ENCODE measurements at regions not wholly inside any gene's neighbourhood (a gene's known extent, or its start where the extent isn't known, plus 50 kb on each side); places are given as distances from the start of the nearest gene placed in this dataset.
A peak's percentile ranks its signal among the peaks of the same experiment; 100 is the strongest.

- DNase-seq (ENCODE audit: low read depth): peak; percentile 54
- TF ChIP-seq CTCF (IDR thresholded peaks at IDR 0.05; ENCODE audit: control insufficient read depth, insufficient read depth, low read depth, low read length, missing control alignments): no peak
- no peak overlapping the region for H3K4me3 ChIP-seq (ENCODE audit: control insufficient read depth, low read depth, low read length)
These were observed 520.8 kb downstream of the NUF2 start for GRCh38 chr1:163842571-163842970.

- DNase-seq (ENCODE audit: low read depth): peak; percentile 80
- H3K4me3 ChIP-seq (ENCODE audit: control insufficient read depth, low read depth, low read length): no peak overlapping the region
- TF ChIP-seq CTCF (IDR thresholded peaks at IDR 0.05; ENCODE audit: control insufficient read depth, insufficient read depth, low read depth, low read length, missing control alignments): no peak
These were observed 522.7 kb downstream of the NUF2 start for GRCh38 chr1:163844459-163844858.

GRCh38 chr1:163845279-163845678 is 523.5 kb downstream of the NUF2 start:
- no peak for TF ChIP-seq CTCF (IDR thresholded peaks at IDR 0.05; ENCODE audit: control insufficient read depth, insufficient read depth, low read depth, low read length, missing control alignments)
- no peak for DNase-seq (ENCODE audit: low read depth)
- H3K4me3 ChIP-seq (ENCODE audit: control insufficient read depth, low read depth, low read length): no peak overlapping the region

GRCh38 chr1:163863731-163864130 is 542.0 kb downstream of the NUF2 start:
- no peak for TF ChIP-seq CTCF (IDR thresholded peaks at IDR 0.05; ENCODE audit: control insufficient read depth, insufficient read depth, low read depth, low read length, missing control alignments)
- H3K4me3 ChIP-seq (ENCODE audit: control insufficient read depth, low read depth, low read length): no peak overlapping the region
- no peak for DNase-seq (ENCODE audit: low read depth)

- no peak overlapping the region for H3K4me3 ChIP-seq (ENCODE audit: control insufficient read depth, low read depth, low read length)
- no peak for DNase-seq (ENCODE audit: low read depth)
- TF ChIP-seq CTCF (IDR thresholded peaks at IDR 0.05; ENCODE audit: control insufficient read depth, insufficient read depth, low read depth, low read length, missing control alignments): no peak
These were observed 542.5 kb downstream of the NUF2 start for GRCh38 chr1:163864207-163864606.

GRCh38 chr1:163866564-163866963 is 544.8 kb downstream of the NUF2 start:
- no peak for DNase-seq (ENCODE audit: low read depth)
- TF ChIP-seq CTCF (IDR thresholded peaks at IDR 0.05; ENCODE audit: control insufficient read depth, insufficient read depth, low read depth, low read length, missing control alignments): no peak
- no peak overlapping the region for H3K4me3 ChIP-seq (ENCODE audit: control insufficient read depth, low read depth, low read length)

- no peak for TF ChIP-seq CTCF (IDR thresholded peaks at IDR 0.05; ENCODE audit: control insufficient read depth, insufficient read depth, low read depth, low read length, missing control alignments)
- no peak overlapping the region for H3K4me3 ChIP-seq (ENCODE audit: control insufficient read depth, low read depth, low read length)
- no peak for DNase-seq (ENCODE audit: low read depth)
These were observed 548.9 kb downstream of the NUF2 start for GRCh38 chr1:163870666-163871065.
